ENCODE measurements at regions not wholly inside any gene's neighbourhood (a gene's known extent, or its start where the extent isn't known, plus 50 kb on each side); places are given as distances from the start of the nearest gene placed in this dataset.
"Not testable (repeated sequence)": the region's sequence is repeated elsewhere in the genome, so short reads cannot be mapped to it uniquely, and the experiment has no call there.

GRCh38 chr3:166526881-166527280, 689.7 kb upstream of the BCHE start:
- DNase-seq (ENCODE audit: low read depth): no peak

GRCh38 chr3:166522017-166522416, 684.8 kb upstream of the BCHE start:
- DNase-seq (ENCODE audit: low read depth): no peak

GRCh38 chr3:166519443-166519842, 682.2 kb upstream of the BCHE start:
- DNase-seq (ENCODE audit: low read depth): no peak

- no peak for DNase-seq (ENCODE audit: low read depth)
These were observed 680.8 kb upstream of the BCHE start for GRCh38 chr3:166518040-166518439.

- no peak for DNase-seq (ENCODE audit: low read depth)
These were observed 673.2 kb upstream of the BCHE start for GRCh38 chr3:166510382-166510781.

GRCh38 chr3:166500420-166500819, 663.2 kb upstream of the BCHE start:
- not testable (repeated sequence) for DNase-seq (ENCODE audit: low read depth)

- no peak for DNase-seq (ENCODE audit: low read depth)
These were observed 662.4 kb upstream of the BCHE start for GRCh38 chr3:166499636-166500035.

- DNase-seq (ENCODE audit: low read depth): no peak
These were observed 661.2 kb upstream of the BCHE start for GRCh38 chr3:166498446-166498845.

GRCh38 chr3:166489826-166490225, 652.6 kb upstream of the BCHE start:
- DNase-seq (ENCODE audit: low read depth): no peak

GRCh38 chr3:166488977-166489672, 651.9 kb upstream of the BCHE start:
- no peak for DNase-seq (ENCODE audit: low read depth)

GRCh38 chr3:166484470-166484869, 647.2 kb upstream of the BCHE start:
- DNase-seq (ENCODE audit: low read depth): no peak

GRCh38 chr3:166481340-166481739, 644.1 kb upstream of the BCHE start:
- no peak for DNase-seq (ENCODE audit: low read depth)

GRCh38 chr3:166478356-166478755, 641.1 kb upstream of the BCHE start:
- no peak for DNase-seq (ENCODE audit: low read depth)

- no peak for DNase-seq (ENCODE audit: low read depth)
These were observed 636.3 kb upstream of the BCHE start for GRCh38 chr3:166473501-166473900.

- DNase-seq (ENCODE audit: low read depth): no peak
These were observed 634.8 kb upstream of the BCHE start for GRCh38 chr3:166472015-166472414.

GRCh38 chr3:166471074-166471767, 634.0 kb upstream of the BCHE start:
- DNase-seq (ENCODE audit: low read depth): peak; percentile 29

- no peak for DNase-seq (ENCODE audit: low read depth)
These were observed 625.8 kb upstream of the BCHE start for GRCh38 chr3:166462891-166463470.

- DNase-seq (ENCODE audit: low read depth): no peak
These were observed 624.4 kb upstream of the BCHE start for GRCh38 chr3:166461626-166462025.

- no peak for DNase-seq (ENCODE audit: low read depth)
These were observed 620.2 kb upstream of the BCHE start for GRCh38 chr3:166457382-166457781.

- DNase-seq (ENCODE audit: low read depth): no peak
These were observed 619.1 kb upstream of the BCHE start for GRCh38 chr3:166456286-166456685.

GRCh38 chr3:166455744-166456143, 618.5 kb upstream of the BCHE start:
- no peak for DNase-seq (ENCODE audit: low read depth)

- no peak for DNase-seq (ENCODE audit: low read depth)
These were observed 616.3 kb upstream of the BCHE start for GRCh38 chr3:166453478-166453877.

- no peak for DNase-seq (ENCODE audit: low read depth)
These were observed 614.8 kb upstream of the BCHE start for GRCh38 chr3:166451997-166452396.
